GM19372 (cell line): ENCODE measurements at regions not wholly inside any gene's neighbourhood (a gene's known extent, or its start where the extent isn't known, plus 50 kb on each side); places are given as distances from the start of the nearest gene placed in this dataset.

ENCODE experiments used
- ATAC-seq: cut with Tn5 transposase; IDR thresholded peaks from one replicate; pipeline ENCODE4 v1.9.1; 2021; ENCODE audit warnings: mild to moderate bottlenecking, low read depth, moderate library complexity; ENCODE audit not compliant: unreplicated experiment

DNA sequence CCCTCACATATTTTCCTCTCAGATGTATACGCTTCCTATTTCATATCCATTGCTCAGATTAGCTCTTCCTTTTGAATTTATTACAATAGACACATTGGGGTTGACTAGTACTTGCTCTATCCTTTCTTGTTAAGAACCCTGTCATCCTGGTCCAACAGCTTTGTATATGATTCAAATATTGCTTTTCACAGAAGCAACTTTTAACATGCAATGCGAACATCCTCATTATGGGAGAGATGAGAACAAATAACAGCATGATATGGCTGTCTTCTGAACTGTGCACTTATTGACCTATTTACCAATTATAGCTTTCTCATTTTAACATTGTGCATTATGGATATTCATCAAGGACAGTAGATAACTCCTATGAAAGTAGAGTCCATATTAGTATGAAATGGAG, 510.8 kb downstream of the PTPRC start:
- no peak for ATAC-seq

DNA sequence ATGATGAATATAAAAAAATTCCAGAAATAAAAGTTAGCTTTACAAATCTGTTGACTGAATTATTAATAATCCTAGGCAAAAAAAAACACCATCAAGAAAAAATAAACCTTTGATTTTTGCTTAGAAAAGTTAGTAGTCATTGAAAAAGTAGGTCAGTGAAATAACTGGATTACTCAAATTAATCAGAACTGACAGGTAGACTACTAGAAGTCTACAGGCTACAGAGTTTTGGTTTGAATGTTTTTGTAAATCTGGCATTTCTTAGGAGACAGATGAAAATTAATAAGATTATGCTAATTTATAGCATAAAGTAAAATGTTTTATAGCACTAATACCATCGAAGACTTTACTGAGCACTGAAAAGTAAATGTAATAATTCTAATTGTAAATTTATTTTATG, 511.9 kb downstream of the PTPRC start:
- ATAC-seq = no peak

DNA sequence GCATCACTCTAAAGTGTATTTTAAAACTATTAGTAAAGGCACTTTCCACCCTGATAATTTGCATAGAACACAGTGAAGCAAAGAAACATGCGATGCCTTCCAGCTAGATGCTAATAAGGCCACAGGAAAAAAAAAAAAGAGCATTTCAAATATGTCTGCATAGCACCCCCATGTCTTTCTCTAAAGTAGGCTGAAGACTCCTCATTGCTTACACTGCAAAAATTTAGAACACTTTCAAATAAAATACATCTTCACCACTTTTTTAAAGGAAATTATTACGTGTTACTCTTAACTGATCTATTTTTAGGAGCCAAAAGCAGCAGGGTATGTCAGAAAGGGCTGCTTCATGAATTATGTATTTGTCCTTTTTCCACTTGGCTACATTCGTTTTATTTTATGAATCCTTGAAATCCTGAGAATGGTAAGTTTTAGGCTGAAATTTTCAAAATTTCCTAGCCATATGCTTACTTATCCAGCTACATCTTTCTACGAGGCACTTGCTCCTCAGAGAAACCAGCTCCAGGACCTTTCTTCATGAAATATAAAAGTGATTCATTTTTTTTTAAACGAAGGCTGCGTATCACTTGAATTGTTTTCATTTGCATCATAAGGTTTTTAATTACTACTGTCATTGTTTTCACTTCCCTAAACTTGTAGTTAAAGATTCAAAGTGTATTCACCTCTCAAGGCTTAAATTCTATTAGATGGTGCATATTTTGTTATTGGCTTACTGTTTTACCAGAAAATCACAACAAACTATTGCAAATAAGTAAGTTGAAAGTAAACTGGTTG, 513.0 kb downstream of the PTPRC start:
- peak; percentile 60 for ATAC-seq

DNA sequence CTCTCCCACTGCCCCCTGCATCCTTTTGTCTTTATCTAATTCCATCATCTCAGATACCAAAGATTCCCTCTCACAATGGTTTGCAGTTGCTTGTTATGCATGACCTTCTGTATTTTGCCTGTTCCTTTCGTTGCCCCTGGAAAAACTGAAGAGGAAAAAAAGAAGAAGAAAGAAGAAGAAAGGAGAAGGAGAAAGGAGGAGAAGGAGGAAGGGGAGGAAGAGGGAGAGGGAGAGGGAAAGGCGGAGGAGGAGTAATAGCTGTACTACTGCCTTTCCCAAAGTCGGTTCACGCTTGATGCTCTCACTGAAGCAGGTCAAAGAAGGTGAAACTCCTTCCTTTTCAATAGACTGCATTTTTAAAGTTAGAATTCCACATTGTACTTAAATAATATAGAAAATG, 513.8 kb downstream of the PTPRC start:
- ATAC-seq = no peak

DNA sequence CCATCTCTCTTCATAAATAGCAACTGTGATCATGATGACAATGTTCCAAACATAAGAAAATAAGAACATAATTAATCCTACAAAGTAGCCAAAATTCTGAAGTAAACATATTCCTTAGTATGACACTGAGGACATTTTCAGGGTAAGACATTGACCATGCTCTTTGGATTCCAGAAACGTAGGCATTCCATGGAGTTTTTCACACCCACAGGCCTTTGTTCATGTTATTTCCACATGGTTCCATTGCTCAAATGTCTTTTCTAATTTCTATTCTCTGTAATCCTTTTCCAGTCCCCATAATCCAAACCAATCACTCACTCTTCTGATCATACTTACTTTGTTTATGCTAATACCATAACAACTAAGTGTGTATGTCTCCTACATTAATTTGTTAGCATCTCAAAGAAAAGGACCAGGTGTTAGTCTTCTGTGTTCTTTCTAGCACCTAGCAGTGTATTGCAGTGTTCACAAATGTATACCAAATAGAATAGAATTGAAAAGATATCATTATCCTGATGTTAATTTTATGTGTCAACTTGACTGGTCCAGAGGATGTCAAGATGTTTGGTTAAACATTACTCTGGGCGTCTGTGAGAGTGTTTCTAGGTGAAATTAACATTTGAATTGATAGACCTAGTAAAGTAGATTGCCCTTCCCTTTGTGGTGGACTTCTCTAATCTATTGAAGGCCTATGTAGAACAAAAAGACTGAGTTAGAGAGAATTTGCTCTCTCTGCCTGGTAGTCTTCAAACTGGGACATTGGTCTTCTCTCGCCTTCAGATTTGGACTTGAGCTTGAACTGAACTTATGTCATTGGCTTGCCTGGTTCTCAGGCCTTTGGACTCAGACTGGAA, 516.6 kb downstream of the PTPRC start:
- ATAC-seq = no peak

DNA sequence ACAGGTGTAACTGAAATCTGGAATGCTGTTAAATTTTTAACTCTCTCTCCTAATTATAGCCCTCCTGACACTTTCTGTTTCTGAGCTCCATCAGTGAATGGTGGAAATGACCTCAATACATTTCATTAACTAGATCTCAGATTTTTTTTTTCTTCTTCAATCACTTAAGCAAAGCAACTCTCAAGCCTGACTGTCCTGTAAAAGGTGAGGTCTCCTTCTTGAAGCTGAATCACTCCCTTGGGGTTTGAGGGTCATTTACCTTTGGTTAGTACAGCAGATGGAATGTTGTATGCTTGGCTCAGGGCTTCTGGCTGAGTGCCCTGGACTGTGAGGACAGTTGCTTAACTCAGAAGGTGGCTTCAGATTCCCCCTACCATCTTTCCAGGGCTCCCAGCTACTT, 518.7 kb downstream of the PTPRC start:
- ATAC-seq = no peak

DNA sequence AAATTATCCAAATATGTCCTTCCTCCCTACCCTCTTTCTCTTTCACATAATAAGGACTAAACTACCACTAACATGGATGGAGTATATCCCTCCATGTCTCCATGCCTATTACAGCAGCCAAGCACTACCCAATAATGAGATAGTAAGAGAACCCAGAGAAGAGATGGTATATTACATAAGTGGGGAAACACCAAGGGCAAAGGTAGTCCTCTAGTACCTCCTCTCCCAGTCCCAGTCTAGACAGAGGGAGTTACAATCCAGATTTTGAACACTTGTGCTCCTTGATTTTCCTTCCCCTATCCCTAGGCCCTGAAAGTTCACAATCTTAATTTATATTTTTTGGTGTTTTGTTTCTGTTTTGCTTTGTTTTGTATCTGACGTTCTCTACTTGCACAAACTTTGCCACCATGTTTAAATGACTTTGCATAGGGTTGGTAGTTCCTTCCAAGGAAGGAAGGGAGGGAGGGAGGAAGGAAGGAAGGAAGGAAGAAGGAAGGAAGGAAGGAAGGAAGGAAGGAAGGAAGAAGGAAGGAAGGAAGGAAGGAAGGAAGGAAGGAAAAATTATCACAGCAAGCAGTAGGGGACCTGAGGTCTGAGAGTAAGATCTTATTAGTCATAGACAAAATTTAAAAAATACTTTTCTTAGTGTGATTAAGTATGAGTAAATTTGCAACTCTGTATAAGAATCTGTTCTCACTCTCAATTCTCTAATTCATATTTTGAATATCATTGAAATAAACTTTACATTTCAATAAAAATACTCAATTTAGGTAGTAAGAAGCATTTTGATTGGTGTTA, 521.9 kb downstream of the PTPRC start:
- no peak for ATAC-seq

DNA sequence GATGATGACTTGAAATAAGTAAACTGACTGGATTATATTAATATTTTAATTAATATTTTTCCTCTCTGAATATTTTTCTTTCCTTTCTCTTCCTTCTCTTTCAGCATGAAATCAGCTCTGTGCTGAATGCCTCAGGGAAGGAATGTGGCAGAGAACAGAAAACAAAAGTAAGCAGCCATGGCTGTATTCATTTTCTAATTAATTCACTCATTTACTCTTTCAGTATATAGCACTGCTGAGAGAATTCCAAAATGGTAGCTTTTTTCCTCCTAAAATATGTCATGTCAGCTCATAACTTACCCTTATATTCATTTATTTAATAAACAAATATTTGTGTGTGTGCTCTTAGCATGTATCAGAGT, 522.5 kb downstream of the PTPRC start:
- no peak for ATAC-seq

DNA sequence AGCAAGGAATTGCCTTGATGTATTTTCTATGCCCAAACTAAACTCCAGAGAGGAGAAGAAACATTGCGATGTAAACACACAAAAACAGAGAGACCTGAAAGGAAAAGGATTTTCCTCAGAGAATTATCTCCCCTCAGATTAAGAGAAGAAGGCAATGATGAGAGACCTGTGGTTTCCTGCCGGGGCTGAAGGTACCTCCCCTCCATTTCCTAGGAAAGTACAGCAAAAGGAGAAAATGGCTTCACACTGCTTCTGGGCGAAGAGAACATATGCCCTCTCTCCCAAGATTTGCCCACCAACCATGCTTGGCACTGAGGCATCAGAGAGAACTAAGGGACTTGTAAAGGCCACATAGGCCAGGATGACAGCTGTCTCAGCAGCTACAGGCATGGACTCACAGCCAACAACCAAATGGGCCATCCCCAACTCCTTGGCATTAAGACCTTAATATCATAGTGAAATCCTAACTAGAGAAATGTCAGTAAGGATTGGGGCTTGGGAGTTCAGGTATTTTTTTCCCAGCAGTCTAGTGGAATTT, 523.0 kb downstream of the PTPRC start:
- no peak for ATAC-seq

DNA sequence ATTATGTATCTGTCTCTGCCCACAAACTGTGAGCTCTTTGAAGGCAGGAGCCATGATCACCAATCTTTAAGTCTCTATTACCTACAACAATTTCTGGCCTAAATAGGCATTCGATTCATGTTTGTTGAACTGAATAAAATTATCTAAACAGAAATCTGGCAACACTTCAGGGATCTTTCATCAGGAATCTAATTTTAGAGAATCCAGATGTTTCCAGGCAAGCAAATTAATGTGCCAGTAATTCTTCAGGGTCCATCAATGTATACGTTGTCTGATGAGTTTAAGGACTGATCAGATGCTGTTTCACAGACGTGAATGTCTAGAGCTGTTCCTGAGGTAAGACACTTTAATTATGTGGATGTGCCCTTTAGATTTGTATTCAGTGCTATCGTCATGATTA, 524.4 kb downstream of the PTPRC start:
- ATAC-seq = no peak

DNA sequence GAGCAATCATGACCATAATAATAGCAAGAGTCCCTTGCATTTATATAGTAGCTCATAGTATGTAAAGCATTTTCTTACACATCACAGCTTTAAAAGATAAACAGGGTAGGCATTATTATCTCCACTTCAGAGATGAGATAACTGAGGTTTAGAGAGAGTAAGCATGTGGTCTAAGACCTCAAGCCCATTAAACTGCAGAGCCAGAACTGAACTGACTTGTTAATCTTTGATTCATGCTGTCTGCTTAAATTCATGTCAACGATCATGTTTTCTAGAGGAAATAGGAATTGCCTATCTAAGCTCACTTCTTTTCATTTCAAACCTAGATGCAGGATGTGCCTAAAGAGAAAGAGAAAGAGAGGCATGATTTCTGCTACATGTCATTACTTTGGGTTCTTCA, 524.8 kb downstream of the PTPRC start:
- no peak for ATAC-seq

DNA sequence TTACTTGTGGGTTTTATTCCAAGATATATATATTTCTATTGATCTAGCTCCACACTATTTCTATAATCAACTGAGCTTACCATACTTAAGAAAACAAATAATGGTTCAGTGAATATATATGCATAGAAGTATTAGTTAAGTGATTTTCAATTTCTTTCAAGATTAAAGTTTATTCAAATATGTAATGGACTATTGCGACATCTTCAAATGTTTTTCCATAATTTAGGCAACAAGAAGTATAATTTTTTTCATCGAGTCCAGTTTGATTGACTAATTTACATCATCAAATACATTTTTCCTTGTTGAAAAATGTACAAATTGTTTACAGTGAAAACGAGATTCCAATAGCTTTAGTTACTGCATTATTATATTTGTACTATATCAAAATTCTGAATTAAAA, 528.6 kb downstream of the PTPRC start:
- ATAC-seq = no peak

DNA sequence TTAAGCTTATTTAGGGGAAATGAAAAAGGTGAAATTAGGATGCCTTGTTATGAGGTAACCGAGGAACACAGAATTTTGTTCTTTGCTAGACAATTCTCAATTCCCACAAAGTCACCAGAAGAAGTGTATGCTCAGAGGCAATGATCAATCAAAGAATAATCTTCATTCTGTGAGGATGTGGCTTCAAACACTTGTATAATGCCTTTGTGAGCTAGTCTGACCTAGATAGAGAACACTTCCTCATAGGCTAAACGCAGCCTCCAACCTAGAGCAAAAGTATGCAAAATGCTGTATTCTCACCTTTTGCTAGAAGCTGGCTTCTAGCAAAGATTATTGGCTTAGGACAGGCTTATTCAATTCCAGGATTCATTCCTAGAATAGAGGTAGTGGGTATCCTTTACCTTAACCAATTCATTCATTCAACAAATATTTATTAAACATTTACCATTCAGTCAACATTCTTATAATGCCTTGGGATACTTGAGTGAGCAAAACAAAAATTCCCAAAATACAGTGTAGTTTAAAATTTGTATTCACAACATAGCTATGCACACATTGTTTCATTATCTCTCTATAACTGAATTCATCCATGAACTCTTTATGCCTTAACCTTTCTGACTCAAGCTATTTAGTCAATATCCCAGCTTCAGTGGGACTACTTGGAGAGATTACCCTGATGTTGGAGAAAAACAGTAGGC, 530.2 kb downstream of the PTPRC start:
- no peak for ATAC-seq

DNA sequence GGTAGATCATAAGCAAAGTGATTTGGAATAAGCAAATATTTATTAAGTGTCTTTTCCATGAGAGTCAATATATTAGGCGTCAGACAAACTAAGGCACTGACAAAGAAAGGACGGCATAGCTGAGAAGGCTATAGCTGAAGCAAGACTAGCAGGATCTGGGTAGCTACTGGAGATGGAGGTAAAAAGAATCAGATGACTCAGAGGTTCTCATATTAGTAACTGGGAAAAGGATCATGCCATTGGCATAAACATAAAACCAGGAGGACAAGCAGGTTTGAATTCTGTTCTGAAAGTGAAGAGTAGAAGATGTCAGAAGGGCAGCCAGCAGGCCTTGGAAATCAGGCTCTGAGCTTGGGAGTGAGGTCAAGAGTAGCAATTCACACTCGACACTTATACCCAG, 531.9 kb downstream of the PTPRC start:
- no peak for ATAC-seq

DNA sequence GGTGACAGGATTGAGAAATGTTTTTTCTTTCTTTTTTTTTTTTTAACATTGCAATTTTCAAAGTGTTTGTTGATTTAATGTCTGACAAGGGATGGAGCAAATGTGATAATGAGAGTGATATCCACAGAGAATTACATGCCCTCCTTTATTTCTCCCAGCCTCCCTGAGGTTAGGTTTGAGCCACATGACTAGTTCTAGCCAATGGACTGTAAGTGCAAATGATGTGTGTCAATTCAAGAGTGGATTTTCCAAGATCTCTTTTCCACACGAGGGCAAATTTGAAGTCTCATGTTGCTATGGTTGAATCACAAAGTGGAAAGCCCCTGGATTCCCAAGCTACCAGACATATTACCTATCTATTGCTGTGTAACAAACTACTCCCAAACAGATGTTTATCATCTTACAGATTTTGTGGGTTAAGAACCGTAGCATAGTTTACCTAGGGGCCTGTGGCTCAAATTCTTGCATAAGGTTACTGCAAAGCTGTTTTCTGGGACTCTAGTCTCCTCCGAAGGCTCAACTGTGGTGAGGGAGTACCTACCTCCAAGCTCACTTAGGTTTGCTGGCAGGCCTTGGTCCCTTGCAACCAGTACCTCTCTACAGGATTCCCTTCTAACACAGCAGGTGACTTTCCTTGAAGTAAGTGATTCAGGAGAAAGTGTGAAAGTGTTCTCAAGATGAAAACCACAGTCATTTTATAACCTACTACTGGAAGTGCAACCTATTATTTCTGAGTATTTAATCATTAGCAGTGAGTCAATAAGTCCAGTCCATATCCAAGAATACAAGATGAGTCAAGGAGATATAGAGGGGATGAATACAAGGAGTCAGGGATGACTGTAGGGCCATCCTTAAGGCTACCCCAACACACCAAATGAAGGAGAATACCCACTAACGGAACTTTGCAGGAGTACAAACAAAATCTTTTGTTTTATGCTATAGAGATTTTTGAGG, 533.6 kb downstream of the PTPRC start:
- no peak for ATAC-seq

DNA sequence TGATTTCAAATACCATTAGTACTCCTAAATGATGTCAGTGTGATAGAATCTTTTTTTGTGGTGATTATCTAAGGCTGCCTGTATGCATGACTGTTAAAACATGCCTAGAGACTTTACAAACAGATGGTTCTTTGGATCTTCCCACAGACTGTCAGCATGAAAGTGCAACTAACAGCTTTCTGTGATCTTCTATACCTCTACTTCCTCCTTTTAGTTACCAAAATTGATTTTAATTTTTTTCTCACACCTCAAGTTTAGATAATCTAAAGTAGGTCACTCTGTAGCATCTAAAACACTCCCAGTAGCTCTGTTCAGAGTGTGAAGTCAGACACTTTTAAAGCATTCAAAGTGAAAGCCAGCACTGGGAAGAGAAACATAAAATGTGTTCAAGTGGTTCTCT, 534.5 kb downstream of the PTPRC start:
- peak; percentile 93 for ATAC-seq

DNA sequence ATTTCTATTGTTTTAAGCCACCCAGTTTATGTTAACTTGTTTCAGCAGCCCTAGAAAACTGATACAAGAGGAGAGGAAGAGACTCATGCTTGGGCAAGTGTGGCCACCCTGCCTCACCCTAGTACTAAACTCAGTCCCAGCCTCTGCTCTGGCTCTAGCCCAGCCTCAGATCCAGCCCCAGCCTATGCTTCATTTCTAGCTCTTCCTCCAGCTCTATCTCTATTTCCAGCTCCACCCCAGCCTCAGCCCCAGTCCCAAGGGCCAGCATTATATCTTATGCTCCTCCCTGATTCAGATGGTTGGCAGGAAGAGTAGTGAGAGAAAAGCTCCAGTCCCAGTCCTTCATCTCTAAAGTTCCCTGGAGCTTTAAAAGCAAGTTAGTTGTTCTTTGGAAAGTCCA, 535.5 kb downstream of the PTPRC start:
- ATAC-seq = no peak

DNA sequence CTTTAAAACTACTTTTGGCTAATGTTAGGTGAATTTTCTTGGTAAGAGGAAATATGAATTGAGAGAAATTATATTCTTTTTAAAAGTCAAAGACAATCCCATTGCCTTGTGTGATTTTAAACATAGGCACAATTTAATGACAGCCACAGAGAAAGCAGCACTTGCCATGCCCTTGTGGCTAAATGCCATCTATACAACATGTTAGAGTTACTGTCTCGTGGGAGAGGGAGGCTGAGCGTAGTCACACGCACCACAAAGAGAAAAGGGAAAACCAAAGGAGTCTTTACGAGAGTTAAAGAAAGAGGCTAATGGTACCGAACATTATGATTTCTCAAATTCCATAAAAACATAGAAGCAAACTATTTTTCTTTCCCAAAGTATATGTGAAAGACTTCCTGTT, 537.9 kb downstream of the PTPRC start:
- ATAC-seq = no peak

DNA sequence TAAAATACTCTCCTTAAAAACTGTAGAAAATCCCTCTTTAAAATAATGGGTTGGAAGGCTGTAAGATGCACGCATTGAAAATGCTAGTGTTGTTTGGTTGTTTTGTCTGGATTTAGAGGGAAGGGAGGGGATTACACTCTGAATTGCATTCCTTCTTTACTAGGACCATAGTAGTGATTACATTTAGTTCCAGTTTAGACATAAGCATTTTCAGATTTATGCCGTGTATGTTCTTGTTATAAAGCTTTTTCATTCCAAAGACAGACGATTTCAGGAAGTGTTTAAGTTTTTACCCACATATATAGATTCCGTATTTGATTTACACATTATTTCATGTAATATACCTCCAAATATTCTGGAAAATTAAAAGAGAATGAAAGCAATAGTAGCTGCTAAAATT, 538.4 kb downstream of the PTPRC start:
- ATAC-seq = no peak
